ENCODE measurements at regions not wholly inside any gene's neighbourhood (a gene's known extent, or its start where the extent isn't known, plus 50 kb on each side); places are given as distances from the start of the nearest gene placed in this dataset.

- no peak for DNase-seq (ENCODE audit: extremely low read depth in 1 of 11, low read depth in 9 of 11, low spot score in 4 of 11)
Measured at GRCh38 chr15:93565201-93565600, 476.2 kb upstream of the RGMA start.

DNA sequence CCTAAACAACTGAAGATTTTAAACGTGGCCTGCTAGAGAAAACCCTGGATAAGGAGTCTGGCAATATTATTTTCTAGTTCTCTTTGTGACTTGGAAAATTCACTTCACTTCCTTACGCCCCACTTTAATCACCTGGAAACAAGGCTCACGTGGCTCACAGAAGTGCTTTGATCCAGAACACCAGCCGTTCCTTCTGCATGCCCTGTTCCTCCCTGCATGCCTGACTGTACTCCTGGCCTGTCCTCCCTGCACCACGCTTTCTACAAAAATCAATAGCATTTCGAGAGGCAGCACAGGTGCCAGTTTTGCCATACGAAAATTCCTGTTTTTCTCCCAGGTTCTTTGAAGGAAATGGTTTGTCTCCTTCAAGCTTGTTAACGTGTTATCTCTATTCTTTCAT is 474.2 kb upstream of the RGMA start:
- DNase-seq (ENCODE audit: extremely low read depth in 1 of 11, low read depth in 9 of 11, low spot score in 4 of 11): peak in 1 of 11 donors; percentile 2

DNA sequence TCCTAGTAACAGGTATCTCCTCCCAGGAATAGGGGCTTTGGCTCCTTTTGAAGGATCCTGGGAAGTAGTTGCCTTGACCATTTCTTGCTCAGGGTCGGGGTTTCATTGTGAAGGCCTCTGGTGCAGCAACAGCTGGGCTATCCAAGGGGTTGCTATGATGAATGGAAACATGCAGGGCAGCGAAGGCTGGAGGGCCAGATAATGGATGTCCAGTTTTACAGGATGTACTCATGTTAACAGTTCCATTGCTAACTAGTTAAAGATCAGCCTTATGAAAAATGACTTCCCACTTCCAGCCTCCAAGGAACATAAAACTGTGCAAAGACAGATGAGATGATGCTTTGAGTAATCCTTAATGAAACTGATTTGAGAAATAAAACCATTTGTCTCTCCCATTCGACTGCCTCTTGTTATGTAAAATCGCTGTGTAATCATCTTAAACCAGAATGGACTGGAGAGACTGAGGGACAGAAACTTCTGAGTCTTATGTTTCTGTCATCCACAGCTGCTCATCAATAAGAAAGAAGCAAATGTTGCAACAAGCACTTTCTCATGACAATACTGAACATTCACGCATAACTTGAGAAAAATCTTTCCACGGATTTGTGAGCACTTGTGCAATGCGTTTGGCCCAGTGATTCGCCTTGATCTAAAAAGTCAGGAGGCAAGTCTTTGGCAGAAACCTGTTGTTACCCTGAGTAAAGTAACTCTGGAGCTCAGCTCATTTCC is 473.5 kb upstream of the RGMA start:
- no peak for DNase-seq (ENCODE audit: extremely low read depth in 1 of 11, low read depth in 9 of 11, low spot score in 4 of 11)

DNA sequence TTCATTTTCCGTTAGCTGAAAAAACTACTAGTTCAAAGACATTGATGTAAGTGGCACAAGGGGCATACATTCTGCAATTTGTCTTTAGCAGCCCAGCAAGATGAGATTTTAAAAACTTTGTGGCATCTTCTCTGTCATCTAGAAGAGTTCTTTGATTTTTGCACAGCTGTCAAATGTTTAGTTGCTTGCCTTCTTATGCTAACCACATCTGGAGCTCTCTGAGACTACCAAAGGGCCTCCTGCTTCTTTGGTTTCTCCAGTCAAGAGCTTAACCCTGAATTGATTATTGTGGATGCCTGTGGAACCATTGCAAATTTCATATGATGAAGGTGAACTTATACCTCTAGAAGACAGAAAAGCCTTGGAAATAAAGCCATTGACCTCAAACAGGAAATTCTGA is 468.7 kb upstream of the RGMA start:
- no peak for DNase-seq (ENCODE audit: extremely low read depth in 1 of 11, low read depth in 9 of 11, low spot score in 4 of 11)

DNA sequence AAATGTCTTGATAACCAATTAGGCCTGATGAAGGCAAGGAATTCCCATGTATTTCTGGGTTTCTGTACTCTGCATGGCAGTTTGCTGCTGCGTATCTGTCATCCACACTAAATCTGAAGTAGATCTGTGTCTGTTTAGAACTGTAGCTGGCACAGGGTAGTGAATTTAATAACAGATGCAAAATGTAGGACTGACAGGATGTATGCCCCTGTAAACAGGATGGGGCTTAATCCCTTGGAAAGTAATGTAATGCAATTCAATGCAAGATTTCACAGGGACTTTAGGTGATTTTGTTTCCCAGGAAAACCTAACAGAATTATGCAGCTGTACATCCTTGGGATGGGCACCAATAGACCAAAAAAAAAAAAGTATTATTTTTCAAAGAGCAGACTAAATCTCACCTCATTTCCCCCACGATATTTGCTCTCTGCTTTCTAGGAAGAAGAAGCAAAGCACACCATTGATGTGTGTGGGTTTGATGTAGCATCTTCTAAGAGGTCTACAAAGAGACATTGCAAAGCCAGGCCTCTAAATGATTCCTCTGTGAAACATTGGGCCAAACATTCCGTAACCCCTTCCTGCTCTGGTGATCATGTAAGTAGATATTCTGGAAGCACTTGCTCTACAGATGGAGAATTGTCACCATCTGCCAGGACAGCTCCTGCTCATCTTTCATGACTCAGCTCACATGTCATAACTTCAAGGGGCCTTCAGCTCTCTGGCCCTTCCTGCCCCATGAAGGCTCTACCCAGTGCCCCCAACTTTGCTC is 464.3 kb upstream of the RGMA start:
- DNase-seq (ENCODE audit: extremely low read depth in 1 of 11, low read depth in 9 of 11, low spot score in 4 of 11): no peak

DNA sequence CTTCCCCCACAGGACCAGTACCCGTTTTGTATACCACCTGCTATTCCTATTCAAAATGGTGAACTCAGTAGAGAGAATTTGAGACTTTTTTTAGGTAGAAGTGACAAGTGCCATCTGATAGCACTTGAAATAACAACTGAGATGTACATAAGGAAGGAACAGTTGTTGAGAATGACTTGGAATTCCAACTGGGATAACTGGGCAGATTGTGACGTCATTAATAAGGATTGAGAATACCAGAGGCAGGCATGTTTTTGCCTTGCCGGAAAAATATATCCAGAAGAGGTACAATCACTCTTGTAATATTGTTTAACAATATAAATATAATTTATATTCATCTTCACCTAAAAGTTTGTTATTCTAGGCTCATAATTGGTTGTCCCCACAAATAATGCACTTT is 454.1 kb upstream of the RGMA start:
- DNase-seq (ENCODE audit: extremely low read depth in 1 of 11, low read depth in 9 of 11, low spot score in 4 of 11): no peak

- DNase-seq (ENCODE audit: extremely low read depth in 1 of 11, low read depth in 9 of 11, low spot score in 4 of 11): no peak
Measured at GRCh38 chr15:93527374-93528050, 438.5 kb upstream of the RGMA start.

DNA sequence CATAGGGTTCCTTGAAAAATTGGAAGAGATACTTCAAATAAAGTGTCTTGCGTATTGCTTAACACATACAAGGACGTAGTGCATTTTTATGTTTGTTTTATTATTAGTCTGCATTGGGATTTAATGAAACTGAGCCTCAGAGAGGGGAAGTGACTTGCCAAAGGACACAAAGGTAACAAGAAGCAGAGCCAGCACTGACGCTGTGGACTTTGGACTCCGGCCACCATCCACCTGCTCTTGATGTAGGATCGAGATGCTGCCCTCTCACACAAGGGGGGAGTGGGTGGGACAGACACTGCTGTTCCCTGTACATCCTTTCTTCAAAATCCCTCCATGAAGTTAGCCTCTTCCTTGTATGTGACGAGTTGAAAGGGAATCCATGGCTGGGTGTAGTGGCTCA is 435.4 kb upstream of the RGMA start:
- DNase-seq (ENCODE audit: extremely low read depth in 1 of 11, low read depth in 9 of 11, low spot score in 4 of 11): no peak

- DNase-seq (ENCODE audit: extremely low read depth in 1 of 11, low read depth in 9 of 11, low spot score in 4 of 11): no peak
Measured at GRCh38 chr15:93523481-93523880, 434.5 kb upstream of the RGMA start.

DNA sequence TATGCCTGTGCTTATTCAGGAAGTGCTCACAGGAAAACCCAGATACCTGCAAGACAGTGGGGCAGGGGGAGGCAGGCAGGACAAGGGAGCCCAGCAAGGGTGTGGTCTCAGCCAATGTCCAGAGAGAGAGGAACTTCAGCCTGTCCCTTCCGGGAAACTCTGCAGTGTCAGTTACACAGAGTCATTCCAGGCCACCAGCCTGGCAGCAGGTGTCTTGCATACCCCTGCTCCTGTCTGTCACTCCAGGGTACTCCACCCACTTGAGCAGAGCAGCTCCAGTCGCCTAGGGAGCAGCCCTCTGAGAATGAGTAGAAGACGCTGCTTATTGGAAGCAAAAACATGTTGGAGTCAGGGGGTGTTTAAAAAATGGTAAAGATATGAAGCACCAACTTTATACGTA is 431.2 kb upstream of the RGMA start:
- DNase-seq (ENCODE audit: extremely low read depth in 1 of 11, low read depth in 9 of 11, low spot score in 4 of 11): no peak

- DNase-seq (ENCODE audit: extremely low read depth in 1 of 11, low read depth in 9 of 11, low spot score in 4 of 11): no peak
Measured at GRCh38 chr15:93519599-93519998, 430.6 kb upstream of the RGMA start.

- no peak for DNase-seq (ENCODE audit: extremely low read depth in 1 of 11, low read depth in 9 of 11, low spot score in 4 of 11)
Measured at GRCh38 chr15:93517176-93517575, 428.2 kb upstream of the RGMA start.

- no peak for DNase-seq (ENCODE audit: extremely low read depth in 1 of 11, low read depth in 9 of 11, low spot score in 4 of 11)
Measured at GRCh38 chr15:93515256-93516051, 426.4 kb upstream of the RGMA start.

DNA sequence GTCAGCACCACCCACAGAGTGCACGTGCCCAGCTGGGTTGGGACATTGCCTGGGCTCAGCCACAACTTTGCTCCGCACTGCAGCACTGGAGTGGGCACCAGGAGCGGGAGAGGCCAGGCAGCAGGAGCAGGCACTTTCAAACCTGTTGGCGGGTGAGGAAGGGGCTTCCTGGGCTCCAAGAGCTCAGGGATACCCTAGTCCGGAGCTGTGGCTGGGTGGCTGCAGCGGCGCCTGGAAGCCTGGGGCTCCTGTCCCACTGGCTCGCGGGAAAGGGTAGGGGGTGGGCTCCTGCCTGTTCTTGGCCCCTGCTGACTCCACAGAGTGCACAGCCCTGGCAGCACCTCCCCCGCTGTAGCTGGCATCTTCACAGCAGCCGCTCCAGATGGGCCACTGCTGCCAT is 417.6 kb upstream of the RGMA start:
- no peak for DNase-seq (ENCODE audit: extremely low read depth in 1 of 11, low read depth in 9 of 11, low spot score in 4 of 11)

GRCh38 chr15:93505506-93505905 is 416.5 kb upstream of the RGMA start:
- DNase-seq (ENCODE audit: extremely low read depth in 1 of 11, low read depth in 9 of 11, low spot score in 4 of 11): no peak

DNA sequence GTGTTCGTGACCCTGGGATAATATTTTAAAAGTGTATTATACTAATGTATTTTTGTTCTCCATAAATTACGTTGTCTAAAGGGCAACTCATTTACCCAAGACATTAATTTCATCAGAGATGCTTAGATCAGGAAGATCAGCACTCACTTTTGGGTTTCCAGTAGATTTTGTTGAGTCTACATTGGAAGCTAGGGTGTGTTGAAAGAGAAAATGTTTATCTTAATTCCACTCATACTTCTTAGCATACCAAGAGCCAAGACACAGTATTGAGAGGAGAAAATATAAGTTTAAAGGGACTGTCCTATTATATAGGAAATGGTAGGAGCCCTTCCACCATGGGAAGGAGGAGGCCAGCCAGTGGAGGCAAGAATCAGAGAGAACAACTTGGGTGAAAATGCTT is 412.9 kb upstream of the RGMA start:
- DNase-seq (ENCODE audit: extremely low read depth in 1 of 11, low read depth in 9 of 11, low spot score in 4 of 11): no peak

DNA sequence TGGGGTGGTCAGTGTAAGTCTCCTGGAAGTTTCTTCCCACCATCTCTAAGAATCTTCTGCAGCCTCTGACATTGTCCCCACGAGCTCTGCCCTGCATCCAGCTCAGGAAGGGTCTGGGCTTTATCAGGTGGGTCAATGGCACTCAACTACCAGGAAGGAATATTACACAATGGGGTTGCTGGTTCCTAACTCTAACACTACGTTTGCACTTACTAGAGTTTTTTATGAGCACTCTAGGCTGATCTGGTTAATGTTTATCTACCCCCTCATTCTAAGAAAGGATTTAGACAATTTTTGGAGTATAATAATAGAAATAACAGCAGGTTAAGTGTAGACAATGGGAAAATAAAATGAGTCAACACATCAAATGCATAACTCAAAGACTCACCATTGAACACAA is 411.1 kb upstream of the RGMA start:
- no peak for DNase-seq (ENCODE audit: extremely low read depth in 1 of 11, low read depth in 9 of 11, low spot score in 4 of 11)

GRCh38 chr15:93497291-93497690 is 408.3 kb upstream of the RGMA start:
- DNase-seq (ENCODE audit: extremely low read depth in 1 of 11, low read depth in 9 of 11, low spot score in 4 of 11): no peak

GRCh38 chr15:93496888-93497287 is 407.9 kb upstream of the RGMA start:
- DNase-seq (ENCODE audit: extremely low read depth in 1 of 11, low read depth in 9 of 11, low spot score in 4 of 11): no peak

Data from renal cortex interstitium (tissue), 11 donors.